ENCODE measurements at regions not wholly inside any gene's neighbourhood (a gene's known extent, or its start where the extent isn't known, plus 50 kb on each side); places are given as distances from the start of the nearest gene placed in this dataset.

DNA sequence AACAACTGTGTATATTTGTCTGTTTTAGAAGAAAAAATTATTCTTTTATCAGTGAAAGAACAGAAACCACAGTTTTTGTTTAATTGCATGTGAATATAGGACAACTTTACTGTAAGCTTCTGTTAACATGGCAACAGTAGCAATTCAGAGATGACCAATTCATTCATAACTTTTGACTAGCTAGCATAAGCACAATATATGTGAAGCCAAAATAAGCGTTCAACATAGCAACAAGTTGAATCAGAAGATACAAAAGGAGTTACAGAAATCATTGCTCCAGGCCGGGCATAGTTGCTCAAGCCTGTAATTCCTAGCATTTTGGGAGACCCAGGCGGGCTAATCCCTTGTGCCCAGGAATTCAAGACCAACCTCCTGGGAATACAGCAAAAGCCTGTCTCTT is 197.1 kb upstream of the GPC6 start:
- WGBS, 2 experiments (ENCODE audit: extremely low coverage in 2 of 2, insufficient read length in 1 of 2) = no CpG with 5 or more reads among the region's 3 CpGs

More for the DNA sequence above, 197.1 kb upstream of the GPC6 start:
- H3K4me3 ChIP-seq (ENCODE audit: insufficient read depth, low read depth, low read length) = no peak overlapping the region
- no peaks in the 10 kb centered on the region for H3K79me1 ChIP-seq (ENCODE audit: low read depth in 1 of 2, low read length in 2 of 2)
- no peak overlapping the region for H2BK15ac ChIP-seq (ENCODE audit: low read depth, low read length)
- CTCF ChIA-PET = no interaction called here
- no peak overlapping the region for H3K4ac ChIP-seq (ENCODE audit: low read depth, low read length)
- H2AFZ ChIP-seq (replicated peaks; ENCODE audit: low read length, poor library complexity) = no peak overlapping the region
- no peak overlapping the region for H4K5ac ChIP-seq (ENCODE audit: low read depth, low read length)
- H2AK5ac ChIP-seq (ENCODE audit: low read depth, low read length) = no peak overlapping the region
- H4K8ac ChIP-seq (ENCODE audit: low read depth in 2 of 2, low read length in 2 of 2) = no peak overlapping the region
- H2BK20ac ChIP-seq (ENCODE audit: low read depth, low read length) = no peak overlapping the region
- no peaks in the 10 kb centered on the region; the same call in 1 of the 2 replicates for H3K27me3 ChIP-seq (ENCODE audit: control insufficient read depth, insufficient read depth, low read length)
- H3K9ac ChIP-seq (ENCODE audit: low read depth, low read length) = no peak overlapping the region
- ATAC-seq (ENCODE audit: low read depth) = peak; percentile 71
- in situ Hi-C loops (cut with MboI; ENCODE audit: low sequenced_read_pairs) = no loop called here
- no peak overlapping the region for H3K27ac ChIP-seq (ENCODE audit: insufficient read depth, low read length)
- dilution Hi-C loops (cut with HindIII; ENCODE audit: low sequenced_read_pairs, unreplicated experiment) = no loop called here
- H3K18ac ChIP-seq (ENCODE audit: low read depth, low read length) = no peak overlapping the region
- no peak overlapping the region for H3K56ac ChIP-seq (ENCODE audit: extremely low read depth, insufficient read depth, low read length)
- H2BK120ac ChIP-seq (ENCODE audit: low read depth, low read length) = no peak overlapping the region
- no TSS peak for BruUV-seq (replicated peaks)
- no peak overlapping the region for H3K23ac ChIP-seq (ENCODE audit: low read depth, low read length)
- peak; percentile 67 for DNase-seq
- H3K4me2 ChIP-seq (ENCODE audit: low read depth, low read length) = no peak overlapping the region
- no peak overlapping the region for H4K91ac ChIP-seq (ENCODE audit: insufficient read depth, low read depth, low read length)
- no peak for TF ChIP-seq RCOR1 (IDR thresholded peaks at IDR 0.05; ENCODE audit: insufficient replicate concordance, low read length)
- no peak for TF ChIP-seq FOS (IDR thresholded peaks at IDR 0.05; ENCODE audit: low read depth, low read length)
- no peak for TF ChIP-seq CHD1 (IDR thresholded peaks at IDR 0.05; ENCODE audit: low read depth, low read length)
- no peak for TF ChIP-seq SMC3 (IDR thresholded peaks at IDR 0.05; ENCODE audit: low read depth, low read length)
- no peak for TF ChIP-seq NFE2L2 (IDR thresholded peaks at IDR 0.05; ENCODE audit: low read depth, low read length)
- TF ChIP-seq MAZ (IDR thresholded peaks at IDR 0.05; ENCODE audit: borderline replicate concordance, low read depth, low read length) = no peak
- TF ChIP-seq RFX5 (IDR thresholded peaks at IDR 0.05; ENCODE audit: low read depth, low read length) = no peak
- TF ChIP-seq RAD21 (IDR thresholded peaks at IDR 0.05; ENCODE audit: low read length) = no peak
- no peak for TF ChIP-seq CEBPB (IDR thresholded peaks at IDR 0.05; ENCODE audit: low read depth, low read length)
- H3K4me1 ChIP-seq (ENCODE audit: control insufficient read depth, insufficient read depth, low read length) = no peaks in the 10 kb centered on the region
- POLR2A ChIA-PET (ENCODE audit: unreplicated experiment) = no interaction called here
- no peak overlapping the region for H3K14ac ChIP-seq (replicated peaks; ENCODE audit: low read depth, low read length)
- no peaks in the 10 kb centered on the region for H3K9me3 ChIP-seq (ENCODE audit: control insufficient read depth, insufficient read depth, low read length)
- no peaks in the 10 kb centered on the region for H4K20me1 ChIP-seq (ENCODE audit: insufficient read depth, low read length)
- no peaks in the 10 kb centered on the region for H3K36me3 ChIP-seq (ENCODE audit: control insufficient read depth, insufficient read depth, low read length)
- H2BK5ac ChIP-seq (ENCODE audit: low read depth, low read length, poor library complexity, severe bottlenecking) = no peak overlapping the region
- H2AK9ac ChIP-seq (replicated peaks; ENCODE audit: low read depth, low read length, poor library complexity) = no peak overlapping the region
- intact Hi-C loops (cut with micrococcal nuclease) = no loop called here
- H3K9me1 ChIP-seq (ENCODE audit: insufficient read depth, low read length) = no peaks in the 10 kb centered on the region
